ENCODE measurements at regions not wholly inside any gene's neighbourhood (a gene's known extent, or its start where the extent isn't known, plus 50 kb on each side); places are given as distances from the start of the nearest gene placed in this dataset.

GRCh38 chr21:20603236-20603635 lies 395.0 kb upstream of the NCAM2 start:
- TF ChIP-seq CTCF (IDR thresholded peaks at IDR 0.05) (no peak), POLR2AphosphoS5 (IDR thresholded peaks at IDR 0.05; ENCODE audit: low read depth, low read length) (no peak), TCF7L2 (IDR thresholded peaks at IDR 0.05; ENCODE audit: low read depth, low read length) (no peak), SIN3A (IDR thresholded peaks at IDR 0.05; ENCODE audit: borderline replicate concordance, insufficient read depth, low read depth, low read length) (no peak)
- TF ChIP-seq, protein P1, sequence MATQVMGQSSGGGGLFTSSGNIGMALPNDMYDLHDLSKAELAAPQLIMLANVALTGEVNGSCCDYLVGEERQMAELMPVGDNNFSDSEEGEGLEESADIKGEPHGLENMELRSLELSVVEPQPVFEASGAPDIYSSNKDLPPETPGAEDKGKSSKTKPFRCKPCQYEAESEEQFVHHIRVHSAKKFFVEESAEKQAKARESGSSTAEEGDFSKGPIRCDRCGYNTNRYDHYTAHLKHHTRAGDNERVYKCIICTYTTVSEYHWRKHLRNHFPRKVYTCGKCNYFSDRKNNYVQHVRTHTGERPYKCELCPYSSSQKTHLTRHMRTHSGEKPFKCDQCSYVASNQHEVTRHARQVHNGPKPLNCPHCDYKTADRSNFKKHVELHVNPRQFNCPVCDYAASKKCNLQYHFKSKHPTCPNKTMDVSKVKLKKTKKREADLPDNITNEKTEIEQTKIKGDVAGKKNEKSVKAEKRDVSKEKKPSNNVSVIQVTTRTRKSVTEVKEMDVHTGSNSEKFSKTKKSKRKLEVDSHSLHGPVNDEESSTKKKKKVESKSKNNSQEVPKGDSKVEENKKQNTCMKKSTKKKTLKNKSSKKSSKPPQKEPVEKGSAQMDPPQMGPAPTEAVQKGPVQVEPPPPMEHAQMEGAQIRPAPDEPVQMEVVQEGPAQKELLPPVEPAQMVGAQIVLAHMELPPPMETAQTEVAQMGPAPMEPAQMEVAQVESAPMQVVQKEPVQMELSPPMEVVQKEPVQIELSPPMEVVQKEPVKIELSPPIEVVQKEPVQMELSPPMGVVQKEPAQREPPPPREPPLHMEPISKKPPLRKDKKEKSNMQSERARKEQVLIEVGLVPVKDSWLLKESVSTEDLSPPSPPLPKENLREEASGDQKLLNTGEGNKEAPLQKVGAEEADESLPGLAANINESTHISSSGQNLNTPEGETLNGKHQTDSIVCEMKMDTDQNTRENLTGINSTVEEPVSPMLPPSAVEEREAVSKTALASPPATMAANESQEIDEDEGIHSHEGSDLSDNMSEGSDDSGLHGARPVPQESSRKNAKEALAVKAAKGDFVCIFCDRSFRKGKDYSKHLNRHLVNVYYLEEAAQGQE (IDR thresholded peaks at IDR 0.05; ENCODE audit: insufficient read depth in 1 of 2, low read depth in 2 of 2, low read length in 1 of 2), result no peak
